H54 (cell line): ENCODE measurements at regions not wholly inside any gene's neighbourhood (a gene's known extent, or its start where the extent isn't known, plus 50 kb on each side); places are given as distances from the start of the nearest gene placed in this dataset.

Source experiments
- DNase-seq: peaks from one replicate; pipeline ENCODE4 v3.0.0; 2011; ENCODE audit warnings: low spot score, mixed read lengths; ENCODE audit not compliant: insufficient read length
- FAIRE-seq: peaks from 3 replicates; lab custom pipeline; 2011; peaks lifted over from hg19 to GRCh38; lab: Jason Lieb, UNC
- POLR2A ChIP-seq: IDR thresholded peaks from 2 replicates; pipeline ENCODE4 v1.6.1; 2011; ENCODE audit warnings: low read depth, mild to moderate bottlenecking, low read length

- DNase-seq = no peak
- TF ChIP-seq POLR2A = no peak
- no peak for FAIRE-seq
These were observed 151.3 kb downstream of the ARRDC4 start for GRCh38 chr15:98111806-98112205.

GRCh38 chr15:98113327-98113726 is 152.8 kb downstream of the ARRDC4 start:
- TF ChIP-seq POLR2A = no peak
- no peak for DNase-seq
- no peak for FAIRE-seq

DNA sequence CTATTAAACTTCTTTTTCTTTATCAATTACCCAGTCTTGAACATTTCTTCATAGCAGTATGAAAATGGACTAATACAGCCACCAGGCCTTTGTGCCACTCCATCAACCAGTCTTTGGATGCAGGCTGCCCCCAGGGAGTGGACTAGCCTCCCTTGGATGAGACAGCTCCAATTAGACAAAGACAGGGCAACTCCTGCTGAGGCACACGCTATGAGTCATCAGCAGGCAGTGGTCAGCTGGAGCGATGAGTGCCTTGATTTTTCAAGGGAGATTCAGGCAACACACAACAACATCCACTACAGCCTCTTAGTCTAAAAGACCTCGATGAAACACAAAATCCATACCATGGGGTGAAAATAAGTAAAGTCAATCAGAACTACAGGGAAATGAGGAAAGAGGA is 160.1 kb downstream of the ARRDC4 start:
- TF ChIP-seq POLR2A = no peak
- FAIRE-seq (no peak), DNase-seq (no peak)

- FAIRE-seq (no peak), DNase-seq (no peak)
- no peak for TF ChIP-seq POLR2A
These were observed 161.0 kb downstream of the ARRDC4 start for GRCh38 chr15:98121536-98121935.

DNA sequence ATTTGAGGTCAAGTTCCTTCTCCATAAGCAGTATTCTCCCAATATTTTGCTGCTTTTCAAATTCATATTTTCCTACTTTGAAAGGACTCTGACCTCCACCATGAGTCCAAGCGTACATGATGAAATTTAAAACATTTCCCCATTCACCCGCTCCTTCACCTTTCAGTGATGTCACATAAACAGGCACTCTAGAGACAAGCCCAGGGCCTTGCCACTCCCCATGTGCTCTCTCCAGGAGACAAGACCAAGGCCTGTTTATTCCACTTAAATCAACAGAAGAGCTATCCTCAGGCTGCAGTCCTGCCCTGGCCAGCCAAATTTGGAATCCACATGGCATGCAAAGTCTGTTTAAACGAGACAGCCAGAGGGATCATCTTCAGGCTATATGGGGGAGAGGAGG is 161.5 kb downstream of the ARRDC4 start:
- no peak for FAIRE-seq
- TF ChIP-seq POLR2A = no peak
- no peak for DNase-seq

GRCh38 chr15:98123297-98123696 is 162.8 kb downstream of the ARRDC4 start:
- DNase-seq = no peak
- no peak for FAIRE-seq
- TF ChIP-seq POLR2A = no peak

DNA sequence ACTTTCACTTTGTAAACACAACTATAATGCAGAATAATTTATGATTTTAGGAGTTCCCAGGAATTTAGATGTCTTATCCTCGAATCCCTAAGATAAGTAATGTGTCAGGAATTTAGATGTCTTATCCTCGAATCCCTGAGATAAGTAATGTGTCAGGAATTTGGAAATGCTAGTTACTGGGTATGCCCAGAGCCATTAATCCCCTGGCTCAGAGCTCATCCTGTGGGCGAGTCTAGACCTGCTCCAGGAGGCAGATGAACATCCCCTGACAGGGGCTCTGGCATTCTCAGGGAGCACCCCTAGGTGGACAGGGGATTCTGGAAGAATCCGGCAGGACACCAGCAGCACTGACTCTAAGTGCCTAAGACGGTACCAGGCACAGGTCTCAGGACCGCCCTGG is 163.3 kb downstream of the ARRDC4 start:
- no peak for TF ChIP-seq POLR2A
- DNase-seq (no peak), FAIRE-seq (no peak)

DNA sequence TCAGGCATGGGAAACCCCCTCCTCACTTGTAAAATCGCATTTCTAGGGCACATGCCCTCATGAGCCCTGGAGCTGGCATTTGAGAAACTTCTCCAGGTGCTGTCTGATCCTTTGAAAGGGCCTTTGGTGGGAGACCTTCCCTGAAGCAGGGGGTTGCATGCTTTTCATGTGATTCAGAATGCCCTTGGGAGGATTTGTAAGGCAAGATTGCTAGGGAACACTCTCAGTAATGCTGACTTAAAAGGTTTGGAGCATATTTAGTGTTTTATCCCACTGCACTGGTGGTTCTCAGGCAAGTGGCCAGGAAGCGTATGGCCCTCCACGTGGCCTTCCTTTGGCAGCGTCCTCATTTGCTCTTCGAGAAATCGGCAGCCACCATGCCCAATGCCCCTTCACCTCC is 164.1 kb downstream of the ARRDC4 start:
- TF ChIP-seq POLR2A = no peak
- FAIRE-seq = no peak

DNA sequence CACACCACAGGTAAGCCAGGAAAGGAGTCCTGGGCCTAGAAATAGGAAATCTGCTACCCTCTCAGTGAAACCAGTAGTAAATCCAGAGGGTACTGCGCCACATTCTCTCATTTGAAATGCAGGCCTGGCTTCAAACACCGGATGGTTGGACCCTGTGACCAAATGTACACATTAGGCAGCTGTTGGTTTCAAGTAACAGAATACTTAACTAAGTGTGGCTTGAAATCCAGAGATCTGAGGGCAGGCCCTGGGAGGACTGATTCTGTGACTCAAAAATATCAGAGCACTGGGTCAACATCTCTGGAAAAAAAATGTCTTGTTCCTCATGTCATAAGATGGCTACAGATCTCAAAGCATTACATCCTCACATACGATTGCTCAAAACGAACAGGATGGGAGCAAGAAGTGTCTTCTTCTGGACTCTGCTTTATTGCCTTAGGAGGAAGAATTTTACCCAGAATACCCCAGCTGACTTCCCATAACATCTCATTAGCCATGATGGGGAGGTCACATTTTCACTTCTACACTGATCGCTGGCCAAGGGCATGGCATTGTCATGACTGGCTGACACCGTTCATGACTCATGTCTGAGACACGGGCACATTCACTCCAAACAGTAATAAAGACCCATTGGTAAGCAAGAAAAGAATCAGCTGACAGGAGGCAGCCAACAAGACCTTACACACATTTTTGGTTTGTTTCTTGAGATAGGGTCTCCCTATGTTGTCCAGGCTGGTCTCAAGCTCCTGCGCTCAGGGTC is 166.0 kb downstream of the ARRDC4 start:
- no peak for TF ChIP-seq POLR2A
- DNase-seq = no peak
- FAIRE-seq = no peak

More for the DNA sequence above, 164.1 kb downstream of the ARRDC4 start:
- DNase-seq = no peak

GRCh38 chr15:98127586-98127985 is 167.1 kb downstream of the ARRDC4 start:
- FAIRE-seq = no peak
- no peak for DNase-seq
- no peak for TF ChIP-seq POLR2A

- TF ChIP-seq POLR2A = no peak
- DNase-seq (no peak), FAIRE-seq (no peak)
These were observed 171.4 kb downstream of the ARRDC4 start for GRCh38 chr15:98131924-98132323.

DNA sequence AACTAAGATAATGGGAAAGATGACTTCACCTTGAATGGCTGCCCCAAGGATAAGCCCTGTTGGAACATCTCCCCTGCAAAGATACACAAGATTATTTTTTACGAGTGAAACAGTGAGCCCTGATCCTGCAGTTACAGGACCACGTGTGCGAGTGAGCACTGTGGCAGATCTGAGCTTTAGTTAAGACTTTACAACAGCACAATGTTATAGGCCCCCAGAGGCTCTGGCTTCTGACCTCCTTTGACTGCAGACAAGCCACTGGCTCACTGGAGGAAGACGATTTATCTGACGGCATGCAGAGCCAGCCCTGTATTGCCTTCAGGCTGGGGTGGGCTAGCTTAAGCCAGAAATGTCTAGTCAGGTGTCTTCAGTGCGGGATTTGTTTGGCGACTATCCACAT is 174.4 kb downstream of the ARRDC4 start:
- TF ChIP-seq POLR2A = no peak
- DNase-seq = no peak
- FAIRE-seq = no peak

DNA sequence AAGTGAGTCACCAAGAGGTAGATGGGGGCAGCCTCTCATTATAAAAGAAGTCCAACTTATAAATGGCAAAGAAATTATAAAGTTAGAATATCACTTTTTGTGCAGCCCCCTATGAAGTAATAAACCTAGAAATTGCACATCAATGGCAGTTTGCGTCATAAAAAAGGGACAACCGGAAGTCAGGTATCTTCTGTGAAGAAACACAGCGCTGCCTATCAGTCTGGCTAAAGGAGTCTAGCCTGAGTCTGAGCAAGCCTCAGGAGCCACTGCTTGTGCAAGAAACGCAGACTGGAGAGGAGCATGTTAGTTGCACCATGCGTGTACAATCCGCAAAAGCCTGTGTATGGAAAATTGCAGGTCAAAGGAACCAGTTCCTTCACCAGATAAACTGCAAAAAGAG is 178.4 kb downstream of the ARRDC4 start:
- TF ChIP-seq POLR2A = no peak
- DNase-seq (no peak), FAIRE-seq (no peak)

GRCh38 chr15:98139337-98139736 is 178.8 kb downstream of the ARRDC4 start:
- no peak for TF ChIP-seq POLR2A
- FAIRE-seq (no peak), DNase-seq (no peak)

DNA sequence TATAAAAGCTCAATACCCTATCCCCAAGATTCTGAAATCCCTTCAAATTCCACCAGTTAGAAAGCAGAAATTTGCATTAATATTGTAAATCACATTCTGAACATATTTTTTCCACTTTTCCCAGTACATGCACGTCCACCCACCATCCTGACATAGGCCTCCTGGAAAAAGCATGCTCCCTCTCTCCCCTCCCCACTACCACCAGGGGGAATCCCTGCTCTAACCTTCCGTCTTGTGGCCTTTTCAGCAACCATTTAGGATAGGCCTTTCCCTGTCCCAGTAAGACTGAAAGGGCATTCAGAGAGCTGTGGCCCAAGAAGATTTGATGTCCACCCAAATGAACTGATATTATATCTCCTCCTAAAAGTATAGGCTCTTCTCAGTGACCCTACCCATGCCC is 182.1 kb downstream of the ARRDC4 start:
- FAIRE-seq = no peak
- TF ChIP-seq POLR2A = no peak
- no peak for DNase-seq
